D721Med (cell line): ENCODE measurements at regions not wholly inside any gene's neighbourhood (a gene's known extent, or its start where the extent isn't known, plus 50 kb on each side); places are given as distances from the start of the nearest gene placed in this dataset.
"Not testable (repeated sequence)": the region's sequence is repeated elsewhere in the genome, so short reads cannot be mapped to it uniquely, and the experiment has no call there.

Experiments
- DNase-seq: peaks from one replicate; pipeline ENCODE4 v3.0.0; 2011; ENCODE audit warnings: low spot score; ENCODE audit not compliant: insufficient read length
- FAIRE-seq: peaks from 2 replicates; lab custom pipeline; 2011; peaks lifted over from hg19 to GRCh38; lab: Jason Lieb, UNC
- CTCF ChIP-seq: IDR thresholded peaks from 2 replicates; pipeline ENCODE4 v1.5.1; 2012; ENCODE audit warnings: mild to moderate bottlenecking, control low read depth; ENCODE audit not compliant: insufficient read depth; ENCODE audit errors: missing control alignments

- no peak for FAIRE-seq
- no peak for DNase-seq
- no peak for TF ChIP-seq CTCF
Observed at GRCh38 chr10:4234661-4235060, 449.7 kb upstream of the KLF6 start.

- no peak for FAIRE-seq
- no peak for DNase-seq
- no peak for TF ChIP-seq CTCF
Observed at GRCh38 chr10:4231439-4231838, 446.4 kb upstream of the KLF6 start.

- DNase-seq (no peak), FAIRE-seq (no peak)
- TF ChIP-seq CTCF = no peak
Observed at GRCh38 chr10:4230036-4230435, 445.0 kb upstream of the KLF6 start.

GRCh38 chr10:4229106-4229505, 444.1 kb upstream of the KLF6 start:
- FAIRE-seq = no peak
- no peak for TF ChIP-seq CTCF
- DNase-seq = no peak

GRCh38 chr10:4227586-4227985, 442.6 kb upstream of the KLF6 start:
- DNase-seq (no peak), FAIRE-seq (no peak)
- no peak for TF ChIP-seq CTCF

- TF ChIP-seq CTCF = no peak
- FAIRE-seq (no peak), DNase-seq (no peak)
Observed at GRCh38 chr10:4226941-4227540, 442.0 kb upstream of the KLF6 start.

GRCh38 chr10:4224178-4224577, 439.2 kb upstream of the KLF6 start:
- no peak for TF ChIP-seq CTCF
- FAIRE-seq (no peak), DNase-seq (no peak)

GRCh38 chr10:4221310-4221709, 436.3 kb upstream of the KLF6 start:
- not testable (repeated sequence) for DNase-seq

More at GRCh38 chr10:4221310-4221709, 436.3 kb upstream of the KLF6 start:
- not testable (repeated sequence) for FAIRE-seq
